SK-N-DZ (cell line): ENCODE measurements at regions not wholly inside any gene's neighbourhood (a gene's known extent, or its start where the extent isn't known, plus 50 kb on each side); places are given as distances from the start of the nearest gene placed in this dataset.

Source experiments
- DNase-seq: peaks from one replicate; pipeline ENCODE4 v3.0.0-alpha.2; 2015; ENCODE audit warnings: low spot score
- small RNA-seq, 2 experiments: library from RNA; depleted of rRNA; stranded (forward); fragments of <200 nt; gene quantifications; one replicate each; pipeline ENCODE3, GENCODE V24; 2014

DNA sequence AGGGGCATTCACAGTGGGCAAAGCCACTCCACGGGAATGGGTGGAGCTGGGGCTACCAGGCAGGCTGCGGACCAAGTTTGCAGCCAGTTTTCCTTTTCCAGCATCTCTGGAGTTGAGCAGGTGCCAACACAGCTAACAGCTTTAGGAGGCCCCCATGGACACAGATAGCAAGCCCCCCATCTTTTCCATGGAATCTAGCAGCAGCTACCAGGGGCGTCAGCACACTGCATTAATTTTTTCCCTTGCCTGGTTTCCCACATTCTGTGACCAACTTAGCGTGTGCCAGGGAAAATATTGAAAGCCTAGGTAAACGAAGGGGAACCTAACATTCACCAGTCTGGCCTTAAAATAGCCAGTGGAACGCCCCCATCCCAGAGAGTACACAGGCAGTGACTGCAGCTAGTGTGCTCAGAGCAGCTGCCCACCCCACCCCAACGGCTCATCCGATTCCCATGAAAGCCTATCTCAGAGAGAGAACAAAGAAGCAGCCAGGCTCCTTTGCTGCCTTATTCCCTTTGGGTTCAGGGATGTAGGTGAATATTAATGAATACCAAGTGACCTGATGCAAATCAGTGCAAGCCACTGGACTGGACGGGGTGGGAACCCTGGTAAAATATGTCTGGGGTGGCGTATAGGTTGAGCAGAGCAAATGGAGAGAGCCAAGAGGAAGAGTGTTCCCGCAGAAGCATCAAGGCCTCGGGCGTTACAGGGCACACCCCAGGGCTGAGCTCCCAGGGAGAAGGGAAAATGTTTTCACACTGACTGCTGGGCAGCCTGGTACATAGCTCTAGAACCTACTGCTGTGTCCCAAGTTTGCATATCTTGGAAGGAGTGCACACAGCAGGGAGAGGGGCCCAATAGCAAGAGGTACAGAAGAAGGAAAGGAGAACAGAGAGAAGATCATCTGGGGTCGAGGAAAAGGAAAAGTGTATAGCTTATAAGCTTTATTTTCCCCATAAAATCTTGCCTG, 73.9 kb upstream of the SOX9 start:
- DNase-seq = no peak

DNA sequence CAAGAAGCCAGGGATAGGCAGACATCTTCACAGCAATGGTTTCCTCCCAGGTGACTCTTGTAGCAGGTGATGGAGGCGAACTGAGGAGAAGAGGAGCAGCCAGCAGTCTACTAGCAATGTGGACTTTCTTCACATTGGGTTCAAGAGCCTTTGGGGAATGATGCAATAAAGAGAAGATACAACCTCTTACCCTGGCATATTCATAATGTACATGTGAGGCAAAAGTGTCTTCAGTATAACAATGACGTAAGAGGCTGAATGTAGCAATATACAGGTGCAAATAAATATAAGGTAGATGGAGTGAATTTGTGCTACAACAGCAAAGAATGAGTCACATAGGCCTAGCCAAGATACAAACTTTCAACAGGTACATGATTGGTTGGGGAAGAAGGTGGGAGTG, 70.9 kb upstream of the SOX9 start:
- DNase-seq = no peak

DNA sequence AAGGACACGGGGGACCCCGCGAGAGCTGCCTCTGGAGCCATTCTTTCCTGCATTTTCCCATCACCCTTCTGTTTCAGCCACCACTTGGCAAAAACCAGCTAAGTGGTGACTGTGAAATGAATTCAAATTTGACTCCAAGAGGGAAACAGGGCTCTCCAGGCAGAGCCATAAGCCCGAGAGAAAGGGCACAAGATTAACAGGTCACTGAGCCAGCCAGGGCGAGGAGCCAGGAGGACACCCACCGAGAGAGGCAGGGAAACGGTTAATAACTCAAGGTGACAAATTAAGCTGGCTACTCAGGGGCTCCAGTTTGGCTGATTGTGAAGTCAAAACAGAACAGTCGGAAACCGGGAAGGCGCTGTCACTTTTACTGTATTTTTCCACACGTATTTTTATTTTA, 67.8 kb upstream of the SOX9 start:
- no peak for DNase-seq

DNA sequence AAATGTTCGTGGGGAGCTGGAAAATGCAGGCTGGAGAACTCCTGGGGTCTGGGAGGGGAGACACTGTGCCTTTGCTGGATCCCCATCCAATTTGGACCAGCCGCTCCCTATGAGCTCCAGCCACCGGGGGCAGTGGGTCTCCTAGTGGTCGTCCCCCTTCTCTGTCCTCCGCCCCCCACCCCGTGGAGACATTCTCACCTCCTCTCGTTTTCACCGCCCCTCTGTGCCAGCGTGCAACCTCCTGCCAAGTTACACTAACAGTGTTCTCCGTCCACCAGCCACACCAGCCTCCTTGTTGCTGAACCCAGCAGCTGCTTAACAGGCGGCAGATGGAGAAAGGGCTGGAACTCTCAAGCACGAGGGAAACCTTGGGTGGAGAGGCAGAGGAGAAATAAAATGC, 67.4 kb upstream of the SOX9 start:
- DNase-seq = no peak

DNA sequence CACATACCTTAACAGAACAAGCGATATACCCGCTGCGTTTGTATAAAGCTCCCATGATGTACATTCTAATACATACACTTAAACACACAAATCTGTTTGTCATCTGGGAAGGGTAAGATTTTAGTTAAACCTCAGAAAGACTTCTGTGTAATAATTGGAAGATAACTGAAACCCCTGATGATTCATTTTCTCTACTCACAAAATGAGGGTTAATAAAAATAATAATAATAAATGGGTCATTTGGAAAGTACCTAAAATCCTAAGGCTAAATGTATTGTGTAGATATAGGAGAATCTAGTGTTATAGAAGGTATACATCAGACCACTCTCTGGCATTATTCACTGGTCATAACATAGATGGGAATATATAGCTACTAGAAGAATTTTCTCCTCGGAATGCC, 64.7 kb upstream of the SOX9 start:
- no peak for DNase-seq

DNA sequence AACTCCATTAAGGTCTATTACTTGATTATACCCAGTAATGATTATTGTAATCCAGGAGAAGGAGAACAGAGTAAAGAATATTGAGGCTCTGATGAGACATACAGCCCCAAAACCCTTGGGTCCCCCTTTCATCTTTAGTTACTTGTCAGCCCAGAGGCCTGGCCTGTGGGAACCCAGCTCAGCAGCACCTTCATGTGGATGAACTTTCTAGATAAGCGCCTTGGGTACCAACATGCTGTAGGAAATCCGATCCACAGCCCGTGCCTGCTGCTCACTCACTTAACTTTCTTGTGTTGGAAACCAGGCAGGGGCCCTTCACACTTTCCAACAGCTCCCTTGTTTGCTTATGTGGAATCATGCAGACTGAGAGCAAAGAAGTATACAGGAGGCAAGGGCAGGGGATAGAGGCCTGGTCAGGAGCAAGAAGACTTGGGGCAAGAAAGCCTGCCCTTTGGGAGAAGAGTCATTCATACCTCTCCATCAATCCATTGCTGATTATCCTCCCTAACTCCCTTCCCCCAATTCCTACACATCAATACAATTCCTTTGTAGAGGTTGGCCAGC, 64.0 kb upstream of the SOX9 start:
- DNase-seq = no peak

DNA sequence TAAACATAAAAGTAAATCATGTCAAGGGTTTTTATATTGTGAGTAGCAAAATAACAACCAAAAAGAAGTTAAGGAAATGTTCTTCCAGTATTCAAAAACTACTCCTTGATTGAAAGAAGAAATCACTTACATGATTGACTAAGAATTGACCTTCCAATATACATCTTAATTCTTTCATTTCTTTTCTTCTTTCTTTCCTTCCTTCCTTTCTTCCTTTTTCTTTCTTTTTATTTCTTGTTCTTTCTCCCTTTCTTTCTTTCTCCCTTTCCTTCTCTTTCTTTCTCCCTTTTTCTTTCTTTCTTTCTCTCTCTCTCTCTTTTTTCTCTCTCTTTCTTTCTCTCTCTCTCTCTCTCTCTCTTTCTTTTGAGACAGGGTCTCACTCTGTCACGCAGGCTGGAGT, 60.7 kb upstream of the SOX9 start:
- no peak for DNase-seq

DNA sequence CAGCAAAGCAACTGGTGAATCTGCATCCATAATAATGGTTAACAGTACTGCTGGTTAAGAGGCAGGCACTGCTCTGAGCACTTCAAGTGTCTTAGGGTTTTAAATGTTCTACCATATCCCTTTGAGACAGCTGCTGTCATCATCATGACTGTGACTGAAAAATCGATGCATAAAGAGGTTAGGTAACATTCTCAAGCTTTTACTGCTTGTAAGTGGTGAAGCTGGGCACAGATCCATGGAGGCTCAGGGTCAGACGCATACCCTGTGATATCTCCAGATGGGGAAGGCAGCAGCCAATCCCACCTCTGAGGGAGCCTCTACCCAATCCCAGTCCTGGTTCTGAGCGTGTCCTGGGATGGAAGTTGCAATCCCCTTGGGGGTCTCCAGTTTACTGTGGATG, 57.6 kb upstream of the SOX9 start:
- no peak for DNase-seq

DNA sequence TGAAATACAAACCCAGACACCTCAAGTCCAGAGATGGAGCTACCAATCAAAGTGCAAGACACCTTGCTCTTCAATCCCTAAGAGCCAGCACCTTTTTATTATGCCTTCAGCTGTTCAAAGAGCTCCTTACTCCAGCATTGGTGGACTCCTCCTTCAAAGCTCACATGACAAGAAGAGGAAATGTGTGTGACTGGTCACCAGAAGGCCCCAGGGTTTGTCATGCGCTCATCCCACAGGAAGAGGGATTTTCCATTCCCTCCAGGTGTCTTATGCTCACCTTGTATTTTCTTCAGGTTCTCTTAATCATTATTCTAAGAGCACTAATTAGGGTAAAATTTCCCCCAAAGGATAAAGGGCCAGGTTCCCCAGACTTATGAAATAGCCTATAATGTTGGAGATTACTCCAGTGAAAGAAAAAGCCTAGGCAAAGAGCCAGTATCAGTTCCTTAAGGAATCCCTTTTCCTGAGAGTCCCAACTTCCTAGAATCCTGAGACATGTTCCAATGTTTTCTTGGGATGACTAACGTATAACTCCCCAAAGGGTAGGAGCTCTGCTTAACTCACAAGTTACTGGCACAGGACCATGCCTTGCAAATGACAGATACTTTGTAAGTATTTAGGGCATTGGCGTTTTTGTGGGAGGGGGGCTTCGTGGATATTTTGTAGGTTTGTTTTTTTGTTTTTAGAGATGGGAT, 56.9 kb upstream of the SOX9 start:
- DNase-seq = no peak

DNA sequence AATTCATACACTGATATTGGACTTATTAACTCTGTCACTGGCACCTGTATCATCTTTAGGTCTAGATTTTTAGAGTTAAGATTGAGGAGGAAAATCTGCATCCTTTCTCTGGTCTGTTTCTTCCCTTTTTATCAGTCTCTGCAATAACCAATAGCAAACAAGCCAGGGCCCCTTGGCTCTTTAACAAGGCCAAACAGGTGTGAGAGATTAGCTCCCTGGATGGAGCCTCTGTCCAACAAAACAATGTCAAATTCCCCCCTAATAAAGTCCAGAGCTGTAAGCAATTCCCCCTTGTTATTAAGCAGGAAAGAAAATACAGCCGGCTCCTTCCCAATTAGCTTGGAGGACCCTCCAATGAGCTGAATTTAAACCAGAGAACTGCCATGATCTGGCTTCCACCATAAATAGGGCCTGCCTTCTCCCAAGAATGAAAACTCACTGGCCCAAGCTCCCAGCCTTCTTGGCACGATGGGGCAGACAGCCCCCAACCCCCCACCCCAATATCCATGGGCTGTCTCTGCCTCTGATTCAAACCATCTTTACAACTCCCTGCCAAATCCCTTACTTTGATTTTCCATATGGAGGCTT, 56.1 kb upstream of the SOX9 start:
- DNase-seq = no peak

DNA sequence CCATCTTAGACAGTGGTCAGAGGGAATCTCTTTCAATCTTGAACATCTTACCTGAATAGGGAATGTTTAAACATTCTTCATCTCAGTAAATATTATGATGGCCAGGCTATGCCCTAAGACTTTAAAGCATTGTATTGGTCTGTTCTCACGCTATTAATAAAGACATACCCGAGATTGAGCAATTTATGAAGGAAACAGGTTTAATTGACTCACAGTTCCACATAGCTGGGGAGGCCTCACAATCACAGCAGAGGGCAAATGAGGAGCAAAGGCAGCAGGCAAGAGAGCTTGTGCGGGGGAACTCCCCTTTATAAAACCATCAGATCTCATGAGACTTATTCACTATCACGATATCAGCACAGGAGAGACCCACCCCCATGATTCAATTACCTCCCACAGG, 55.3 kb upstream of the SOX9 start:
- DNase-seq = no peak

DNA sequence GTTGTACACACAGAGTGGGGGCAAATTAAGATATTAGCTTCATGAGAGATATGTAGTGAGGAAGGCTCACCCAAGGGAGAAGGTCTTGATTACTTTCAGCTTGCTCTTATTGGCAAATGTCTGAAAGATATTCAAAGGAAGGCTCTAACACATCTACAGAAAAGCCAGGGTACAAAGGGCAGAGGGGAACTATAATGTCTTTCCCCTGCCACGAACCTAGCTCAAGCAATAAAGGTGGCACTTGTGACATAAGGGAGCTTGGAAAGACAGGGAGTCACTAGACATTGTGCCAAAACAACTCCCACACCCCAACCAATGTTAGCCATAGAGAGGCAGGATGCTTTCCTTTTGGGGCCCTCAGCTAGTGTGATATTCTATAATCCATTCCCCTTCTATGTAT, 52.2 kb upstream of the SOX9 start:
- no peak for DNase-seq

DNA sequence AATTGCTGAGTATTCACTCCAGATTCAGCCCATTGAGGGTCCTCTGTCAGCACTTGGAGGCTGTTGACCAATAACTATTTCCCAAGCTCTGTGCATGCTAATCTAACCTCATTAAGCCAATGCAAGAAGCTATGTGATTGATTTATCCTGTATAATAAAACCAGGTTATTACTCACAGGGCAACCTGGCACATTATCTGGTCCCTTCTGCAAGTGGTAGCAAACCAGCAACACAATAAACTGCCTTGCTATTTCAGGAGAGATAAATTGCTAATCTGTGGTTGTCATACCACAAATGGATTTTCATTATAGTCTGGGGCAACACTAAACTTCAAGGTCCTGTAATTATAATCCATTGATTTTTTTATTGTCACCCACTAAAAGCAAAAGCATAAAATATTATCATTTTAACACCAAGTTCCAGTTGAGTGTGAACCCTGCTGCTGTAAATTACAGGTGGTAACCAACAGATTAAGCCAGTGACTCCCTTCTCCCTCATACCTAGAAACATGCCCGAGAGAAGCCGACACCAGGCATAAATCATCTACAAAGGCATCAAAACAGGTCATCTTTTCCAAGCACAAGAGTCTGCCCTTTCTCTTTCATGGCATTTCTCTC, 51.1 kb upstream of the SOX9 start:
- no peak for DNase-seq

Small RNA genes lying in the stretch of these regions (small RNA-seq; reads per million reads assigned to genes)
- gene RNU7-155P = 0 reads per million in 2 experiments
